Endothelial cell (in vitro differentiated cells): ENCODE measurements at regions not wholly inside any gene's neighbourhood (a gene's known extent, or its start where the extent isn't known, plus 50 kb on each side); places are given as distances from the start of the nearest gene placed in this dataset.
"Not testable (repeated sequence)": the region's sequence is repeated elsewhere in the genome, so short reads cannot be mapped to it uniquely, and the experiment has no call there.

Experiments
- DNase-seq: peaks from one replicate; pipeline ENCODE4 v3.0.0; 2021; ENCODE audit warnings: low spot score
- H3K27ac Mint-ChIP-seq: one replicate; pipeline ENCODE4 v1.8.0; 2021; ENCODE audit warnings: mixed read lengths, inconsistent platforms; ENCODE audit not compliant: unreplicated experiment
- H3K27me3 Mint-ChIP-seq: one replicate; pipeline ENCODE4 v1.8.0; 2021; ENCODE audit warnings: mild to moderate bottlenecking, moderate library complexity, mixed read lengths, inconsistent platforms; ENCODE audit not compliant: unreplicated experiment
- H3K36me3 Mint-ChIP-seq: one replicate; pipeline ENCODE4 v1.8.0; 2021; ENCODE audit warnings: mild to moderate bottlenecking, low read depth, mixed read lengths, inconsistent platforms; ENCODE audit not compliant: unreplicated experiment
- H3K4me1 Mint-ChIP-seq: one replicate; pipeline ENCODE4 v1.8.0; 2021; ENCODE audit warnings: mild to moderate bottlenecking, mixed read lengths, inconsistent platforms; ENCODE audit not compliant: unreplicated experiment
- H3K4me3 Mint-ChIP-seq: one replicate; pipeline ENCODE4 v1.8.0; 2021; ENCODE audit warnings: mild to moderate bottlenecking, mixed read lengths, inconsistent platforms; ENCODE audit not compliant: unreplicated experiment
- H3K9me3 Mint-ChIP-seq: one replicate; pipeline ENCODE4 v1.8.0; 2021; ENCODE audit warnings: mixed read lengths, inconsistent platforms; ENCODE audit not compliant: unreplicated experiment
- TF ChIP-seq, protein P1 (sequence below): fragments of 200-600 bp; sonication (generic); IDR thresholded peaks from one replicate; pipeline ENCODE4 v1.5.0; 2021; ENCODE audit warnings: antibody characterized with exemption; ENCODE audit not compliant: unreplicated experiment

DNA sequence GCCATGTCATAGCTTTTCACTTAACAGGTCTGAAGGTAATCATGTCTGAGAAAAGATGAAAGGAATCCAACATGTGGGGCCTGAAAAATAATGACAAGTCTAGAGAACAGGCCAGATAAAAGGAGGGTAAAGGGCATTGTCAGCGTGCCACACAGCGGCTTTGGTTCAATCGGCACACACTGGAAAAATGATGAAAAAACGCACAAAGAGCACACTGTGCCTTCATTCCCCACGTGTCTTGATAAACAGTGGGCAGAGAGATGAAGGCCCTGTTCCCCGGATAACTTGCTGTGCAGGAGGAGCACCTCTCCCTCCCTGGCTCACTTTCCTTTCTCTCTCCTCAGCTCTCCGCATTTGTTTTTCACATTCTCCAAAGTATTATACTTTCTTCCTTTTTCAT lies 766.3 kb downstream of the TDRD15 start:
- H3K36me3 Mint-ChIP-seq: no peaks in the 10 kb centered on the region
- no peak overlapping the region for H3K4me3 Mint-ChIP-seq
- H3K9me3 Mint-ChIP-seq: no peaks in the 10 kb centered on the region
- H3K4me1 Mint-ChIP-seq: no peaks in the 10 kb centered on the region
- DNase-seq: no peak
- TF ChIP-seq, protein P1, sequence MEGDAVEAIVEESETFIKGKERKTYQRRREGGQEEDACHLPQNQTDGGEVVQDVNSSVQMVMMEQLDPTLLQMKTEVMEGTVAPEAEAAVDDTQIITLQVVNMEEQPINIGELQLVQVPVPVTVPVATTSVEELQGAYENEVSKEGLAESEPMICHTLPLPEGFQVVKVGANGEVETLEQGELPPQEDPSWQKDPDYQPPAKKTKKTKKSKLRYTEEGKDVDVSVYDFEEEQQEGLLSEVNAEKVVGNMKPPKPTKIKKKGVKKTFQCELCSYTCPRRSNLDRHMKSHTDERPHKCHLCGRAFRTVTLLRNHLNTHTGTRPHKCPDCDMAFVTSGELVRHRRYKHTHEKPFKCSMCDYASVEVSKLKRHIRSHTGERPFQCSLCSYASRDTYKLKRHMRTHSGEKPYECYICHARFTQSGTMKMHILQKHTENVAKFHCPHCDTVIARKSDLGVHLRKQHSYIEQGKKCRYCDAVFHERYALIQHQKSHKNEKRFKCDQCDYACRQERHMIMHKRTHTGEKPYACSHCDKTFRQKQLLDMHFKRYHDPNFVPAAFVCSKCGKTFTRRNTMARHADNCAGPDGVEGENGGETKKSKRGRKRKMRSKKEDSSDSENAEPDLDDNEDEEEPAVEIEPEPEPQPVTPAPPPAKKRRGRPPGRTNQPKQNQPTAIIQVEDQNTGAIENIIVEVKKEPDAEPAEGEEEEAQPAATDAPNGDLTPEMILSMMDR: no peak
- no peak overlapping the region for H3K27ac Mint-ChIP-seq
- no peaks in the 10 kb centered on the region for H3K27me3 Mint-ChIP-seq

DNA sequence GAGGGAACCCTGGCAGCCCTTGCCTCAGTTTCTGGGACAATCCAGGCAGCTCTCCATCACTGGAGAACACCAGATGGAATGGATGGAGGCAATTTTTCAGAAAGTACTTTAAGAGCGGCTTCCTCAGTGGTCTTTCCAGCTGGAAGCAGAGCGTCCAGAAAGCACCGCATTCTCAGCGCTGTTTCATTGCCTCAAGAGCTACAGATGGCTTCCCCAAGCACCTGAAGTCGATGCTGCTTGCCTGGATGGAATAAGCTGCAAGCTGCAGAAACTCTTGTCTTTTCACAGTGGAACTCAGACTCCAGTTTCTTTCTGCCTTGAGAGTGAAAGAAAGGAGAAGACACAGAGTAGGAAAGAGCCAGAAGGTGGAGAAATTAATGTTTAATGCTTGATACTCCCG lies 766.9 kb downstream of the TDRD15 start:
- Mint-ChIP-seq H3K4me1 (no peaks in the 10 kb centered on the region), H3K4me3 (no peak overlapping the region), H3K27me3 (no peaks in the 10 kb centered on the region), H3K36me3 (no peaks in the 10 kb centered on the region), H3K9me3 (no peaks in the 10 kb centered on the region), H3K27ac (no peak overlapping the region)
- DNase-seq: no peak
- TF ChIP-seq, protein P1: no peak

DNA sequence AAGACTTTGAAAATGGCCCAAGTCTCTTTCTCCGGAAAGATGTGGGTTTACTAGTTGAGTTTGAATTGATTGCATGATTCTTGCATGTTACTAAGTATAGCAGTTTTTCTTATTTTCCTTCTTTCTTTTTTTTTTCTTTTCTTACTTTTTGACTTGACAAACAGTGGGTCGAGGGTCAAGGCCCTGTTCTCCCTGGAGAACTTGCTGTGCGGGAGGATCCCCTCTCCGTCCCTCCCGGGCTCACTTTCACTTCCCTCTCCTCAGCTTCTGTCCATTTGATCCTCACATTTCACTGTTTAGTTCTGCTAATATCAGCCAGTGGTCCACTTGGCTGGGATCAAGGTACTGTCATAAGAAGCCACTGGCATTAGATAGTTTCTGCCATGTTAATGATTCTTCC lies 767.4 kb downstream of the TDRD15 start:
- no peak for DNase-seq
- no peak overlapping the region for H3K27ac Mint-ChIP-seq
- TF ChIP-seq, protein P1: no peak
- no peak overlapping the region for H3K4me3 Mint-ChIP-seq
- H3K27me3 Mint-ChIP-seq: no peaks in the 10 kb centered on the region
- no peaks in the 10 kb centered on the region for H3K36me3 Mint-ChIP-seq
- no peaks in the 10 kb centered on the region for H3K4me1 Mint-ChIP-seq
- no peaks in the 10 kb centered on the region for H3K9me3 Mint-ChIP-seq

DNA sequence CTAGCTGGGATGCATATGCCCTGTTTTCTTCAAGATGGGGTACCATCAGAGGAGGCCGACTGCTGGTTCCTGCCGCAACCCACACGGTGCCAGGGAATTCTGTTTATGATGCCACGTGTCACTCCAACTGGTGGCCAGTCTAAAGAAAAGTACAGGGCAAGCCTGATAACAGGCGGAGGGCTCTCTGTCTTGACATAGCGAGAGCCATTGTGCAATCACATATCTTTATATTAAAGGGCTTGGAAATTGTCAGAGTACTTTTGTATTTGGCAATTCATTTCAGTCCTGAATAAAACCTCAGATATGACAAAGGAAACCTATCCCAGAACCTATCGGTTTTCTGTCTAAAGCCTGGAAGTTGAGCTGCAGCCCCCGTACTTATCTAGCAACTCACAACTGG lies 768.4 kb downstream of the TDRD15 start:
- Mint-ChIP-seq H3K36me3 (no peaks in the 10 kb centered on the region), H3K9me3 (no peaks in the 10 kb centered on the region), H3K27ac (no peak overlapping the region), H3K4me1 (no peaks in the 10 kb centered on the region), H3K27me3 (no peaks in the 10 kb centered on the region), H3K4me3 (no peak overlapping the region)
- DNase-seq: no peak
- TF ChIP-seq, protein P1: no peak

DNA sequence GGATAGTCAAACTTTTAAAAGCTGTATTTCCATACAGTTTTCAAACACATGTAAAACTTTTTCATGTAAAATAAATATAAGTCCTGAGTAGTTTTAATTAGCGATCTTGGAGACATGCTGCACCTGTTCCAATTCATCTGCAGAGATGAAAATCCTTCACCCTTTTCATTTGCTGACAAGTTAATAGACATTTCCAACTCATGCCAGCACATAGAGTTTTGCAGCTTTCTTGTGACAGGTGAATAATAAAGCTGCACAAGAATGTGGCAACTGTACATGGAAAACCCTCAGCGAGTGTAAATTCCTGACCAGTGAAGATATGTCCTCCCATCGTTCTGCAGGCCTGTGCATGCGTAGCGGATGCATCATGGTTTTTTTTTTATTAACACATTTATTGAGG lies 771.4 kb downstream of the TDRD15 start:
- no peaks in the 10 kb centered on the region for H3K27me3 Mint-ChIP-seq
- no peak overlapping the region for H3K27ac Mint-ChIP-seq
- H3K9me3 Mint-ChIP-seq: no peaks in the 10 kb centered on the region
- no peaks in the 10 kb centered on the region for H3K4me1 Mint-ChIP-seq
- H3K36me3 Mint-ChIP-seq: no peaks in the 10 kb centered on the region
- DNase-seq: no peak
- no peak overlapping the region for H3K4me3 Mint-ChIP-seq
- TF ChIP-seq, protein P1: no peak

DNA sequence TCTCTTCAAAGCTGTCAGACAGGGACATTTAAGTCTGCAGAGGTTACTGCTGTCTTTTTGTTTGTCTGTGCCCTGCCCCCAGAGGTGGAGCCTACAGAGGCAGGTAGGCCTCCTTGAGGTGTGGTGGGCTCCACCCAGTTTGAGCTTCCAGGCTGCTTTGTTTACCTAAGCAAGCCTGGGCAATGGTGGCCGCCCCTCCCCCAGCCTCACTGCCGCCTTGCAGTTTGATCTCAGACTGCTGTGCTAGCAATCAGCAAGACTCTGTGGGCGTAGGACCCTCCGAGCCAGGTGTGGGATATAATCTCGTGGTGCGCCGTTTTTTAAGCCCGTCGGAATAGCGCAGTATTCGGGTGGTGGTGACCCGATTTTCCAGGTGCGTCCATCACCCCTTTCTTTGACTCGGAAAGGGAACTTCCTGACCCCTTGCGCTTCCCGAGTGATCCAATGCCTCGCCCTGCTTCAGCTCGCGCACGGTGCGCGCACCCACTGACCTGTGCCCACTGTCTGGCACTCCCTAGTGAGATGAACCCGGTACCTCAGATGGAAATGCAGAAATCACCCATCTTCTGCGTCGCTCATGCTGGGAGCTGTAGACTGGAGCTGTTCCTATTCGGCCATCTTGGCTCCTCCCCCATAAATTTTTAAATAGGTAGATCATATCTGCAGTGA lies 785.1 kb downstream of the TDRD15 start:
- DNase-seq, H3K27ac Mint-ChIP-seq, H3K4me1 Mint-ChIP-seq, H3K9me3 Mint-ChIP-seq, H3K27me3 Mint-ChIP-seq, H3K4me3 Mint-ChIP-seq, H3K36me3 Mint-ChIP-seq: not testable (repeated sequence)
